Effector CD8-positive, alpha-beta T cell (primary cell): ENCODE measurements at regions not wholly inside any gene's neighbourhood (a gene's known extent, or its start where the extent isn't known, plus 50 kb on each side); places are given as distances from the start of the nearest gene placed in this dataset.

Experiments
- DNase-seq: peaks from one replicate; lab custom pipeline; 2025; lab: John Stamatoyannopoulos, UW

DNA sequence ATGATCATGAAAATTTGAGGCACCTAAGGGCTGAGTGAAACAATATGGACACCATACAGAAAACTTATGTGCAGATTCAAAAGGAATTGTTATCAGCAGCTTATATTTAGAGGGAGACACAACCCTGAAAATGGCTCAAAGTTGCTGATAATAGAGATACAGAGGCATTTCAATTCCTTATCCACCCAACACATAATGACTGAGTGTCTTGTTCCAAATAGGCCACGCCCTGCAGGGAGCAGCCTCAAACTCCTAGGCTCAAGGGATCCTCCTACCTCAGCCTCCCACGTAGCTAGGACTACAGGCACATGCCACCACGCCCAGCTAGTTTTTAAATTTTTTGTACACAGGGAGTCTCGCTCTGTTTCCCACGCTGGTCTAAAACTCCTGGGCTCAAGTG is 79.0 kb downstream of the LBH start:
- DNase-seq, result no peak

DNA sequence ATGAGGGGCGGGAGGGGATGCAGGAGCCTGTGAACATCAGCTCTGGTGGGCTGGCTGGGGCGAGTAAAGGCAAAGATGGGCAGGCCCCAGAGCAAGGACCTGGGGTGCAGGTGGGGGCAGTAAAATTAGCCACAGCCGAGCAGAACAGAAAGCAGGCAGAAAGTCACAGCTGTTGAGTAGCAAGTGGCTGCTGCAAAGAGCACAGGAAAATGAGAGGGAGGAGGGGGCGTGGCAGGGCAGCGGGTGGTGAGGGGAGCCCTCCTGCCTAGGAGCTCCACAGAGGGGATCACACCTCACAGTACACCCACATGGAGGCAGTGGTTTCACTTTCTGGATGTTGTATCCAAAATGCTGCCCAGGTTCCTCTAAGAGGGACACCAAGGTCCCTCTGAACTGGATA is 79.6 kb downstream of the LBH start:
- no peak for DNase-seq

DNA sequence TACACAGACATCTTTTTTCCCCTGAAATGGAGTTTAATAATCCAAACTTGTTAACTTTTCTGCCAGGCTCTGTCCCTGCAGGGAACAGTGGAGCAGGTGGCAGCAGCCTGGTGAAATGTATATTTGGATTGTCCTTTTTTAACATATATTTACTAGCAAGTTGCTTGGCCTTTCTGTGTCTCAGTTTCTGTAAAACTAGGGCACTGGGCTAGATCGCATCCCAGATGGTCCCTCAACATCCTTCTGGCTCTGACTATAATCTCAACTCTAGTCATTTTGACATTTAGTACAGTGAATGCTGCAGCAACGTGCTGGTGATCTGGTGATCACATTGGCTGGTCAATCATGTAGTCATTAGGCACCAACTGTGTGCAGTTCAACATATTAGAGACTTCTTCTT is 80.4 kb downstream of the LBH start:
- DNase-seq, result no peak

DNA sequence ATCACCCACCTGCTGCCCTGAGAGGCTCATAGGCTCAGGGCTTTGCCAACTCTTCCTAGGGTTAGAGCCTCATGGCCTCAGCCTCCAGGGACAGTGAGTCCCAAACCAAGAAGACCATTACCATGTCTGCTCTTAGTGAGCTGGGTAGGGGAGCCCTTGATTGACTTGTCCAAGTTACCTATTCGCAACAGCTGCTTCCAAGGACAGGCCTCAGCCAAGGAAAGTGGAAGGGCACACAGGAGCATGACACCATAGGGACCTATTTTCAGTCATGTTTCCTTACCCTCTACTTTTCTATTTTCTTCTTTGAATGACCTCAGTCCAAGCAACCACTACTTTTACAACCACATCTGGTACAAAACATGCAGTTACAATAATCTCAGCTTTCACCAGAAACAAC is 81.6 kb downstream of the LBH start:
- no peak for DNase-seq

DNA sequence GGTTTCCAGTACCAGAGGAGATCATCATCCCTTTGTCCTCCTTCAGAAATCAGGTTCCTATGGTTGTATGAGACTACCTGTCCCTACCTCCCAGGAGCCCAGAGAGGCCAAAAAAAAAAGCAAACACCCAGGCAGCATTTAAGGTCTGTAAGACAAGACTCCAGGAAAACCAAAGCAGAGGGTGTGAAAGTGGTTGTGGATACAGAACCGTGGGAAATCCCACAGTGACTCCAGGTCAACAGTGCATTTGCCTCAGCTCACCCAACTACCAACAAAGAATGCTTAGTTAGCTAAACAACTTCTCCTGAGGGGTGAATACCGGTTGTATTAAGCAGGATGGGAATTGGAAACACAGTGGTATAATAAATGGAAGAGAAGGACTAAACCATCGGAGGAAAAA is 83.6 kb downstream of the LBH start:
- no peak for DNase-seq

DNA sequence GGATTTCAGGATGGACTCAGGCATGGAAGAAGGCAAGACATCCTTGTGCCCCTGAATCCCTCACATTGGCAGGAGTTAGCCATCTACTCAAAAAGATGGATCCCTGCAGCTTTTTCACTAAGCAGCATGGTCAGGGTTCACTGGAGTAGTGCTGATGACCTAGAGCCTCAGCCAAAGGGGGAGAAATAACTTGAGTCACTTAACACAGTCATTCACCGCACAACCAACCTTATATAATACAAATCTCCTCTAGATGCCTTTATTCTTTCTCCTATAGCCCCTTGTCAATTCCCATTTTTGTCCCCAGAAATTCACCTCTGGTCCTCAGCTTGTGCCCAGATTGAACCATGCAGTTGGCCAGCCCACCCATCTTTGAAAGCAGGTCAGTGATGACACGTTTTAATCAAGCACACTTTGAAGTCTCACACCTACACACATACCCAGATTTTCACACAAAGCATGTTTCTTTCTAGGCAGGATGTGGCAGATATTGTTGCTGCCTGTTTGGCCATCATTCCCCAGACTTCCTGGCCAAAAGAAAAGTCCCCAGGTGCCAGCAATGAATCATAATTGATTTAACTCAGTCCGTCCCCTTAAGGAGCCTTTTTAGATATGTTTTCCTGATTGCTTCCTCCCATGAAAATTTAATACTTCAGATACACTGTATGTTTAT is 84.2 kb downstream of the LBH start:
- no peak for DNase-seq

DNA sequence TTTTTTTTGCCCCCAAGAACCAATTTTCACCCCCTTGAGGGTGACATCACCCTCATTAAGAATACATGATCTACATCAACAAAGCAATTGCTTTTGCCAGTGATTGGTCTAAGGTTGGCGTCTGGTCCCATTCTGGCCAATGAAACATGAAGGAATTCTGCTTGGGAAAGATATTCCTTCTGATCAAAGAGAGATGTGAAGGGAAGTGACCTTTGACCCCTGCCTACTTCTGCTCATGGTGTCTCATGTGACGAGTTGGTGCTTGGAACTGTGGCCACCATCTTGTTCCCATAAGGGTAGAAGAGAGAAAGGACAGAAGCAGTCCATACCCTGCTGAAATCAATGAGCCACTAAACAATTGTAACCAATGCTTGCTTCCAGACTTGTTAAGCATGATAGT is 85.1 kb downstream of the LBH start:
- no peak for DNase-seq

DNA sequence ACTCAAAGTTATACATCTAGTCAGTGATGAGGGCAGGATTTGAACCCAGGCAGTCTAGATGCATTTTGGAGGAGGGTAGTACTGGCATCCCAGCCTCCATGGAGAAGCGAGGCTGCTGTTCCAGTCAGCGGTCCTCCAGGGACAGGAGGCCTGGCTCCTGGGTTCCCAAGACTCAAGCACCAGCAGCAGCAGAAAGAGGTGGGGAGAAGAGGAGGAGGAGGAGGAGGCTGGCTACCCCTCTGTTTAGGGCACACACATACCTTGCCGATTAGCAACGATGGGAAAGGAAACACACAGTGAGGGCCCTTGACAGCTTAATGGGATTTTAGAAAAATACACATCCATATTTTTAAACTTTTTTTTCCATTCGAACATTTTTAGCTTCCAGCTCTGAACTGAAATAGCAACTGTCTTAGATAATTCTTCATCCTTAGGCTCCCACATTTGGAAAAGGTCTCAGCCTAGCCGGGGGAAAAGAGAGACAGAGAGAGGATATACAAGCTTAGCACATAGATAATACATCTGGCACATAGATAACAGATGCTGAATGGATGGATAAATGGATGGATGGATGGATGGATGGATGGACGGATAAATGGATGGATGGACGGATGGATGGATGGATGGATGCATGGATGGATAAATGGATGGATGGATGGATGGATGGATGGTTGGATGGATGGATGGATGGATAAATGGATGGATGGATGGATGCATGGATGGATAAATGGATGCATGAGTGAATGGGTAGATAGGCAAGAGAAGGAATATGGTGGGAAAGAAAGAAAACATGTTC is 87.9 kb downstream of the LBH start:
- DNase-seq, result no peak

DNA sequence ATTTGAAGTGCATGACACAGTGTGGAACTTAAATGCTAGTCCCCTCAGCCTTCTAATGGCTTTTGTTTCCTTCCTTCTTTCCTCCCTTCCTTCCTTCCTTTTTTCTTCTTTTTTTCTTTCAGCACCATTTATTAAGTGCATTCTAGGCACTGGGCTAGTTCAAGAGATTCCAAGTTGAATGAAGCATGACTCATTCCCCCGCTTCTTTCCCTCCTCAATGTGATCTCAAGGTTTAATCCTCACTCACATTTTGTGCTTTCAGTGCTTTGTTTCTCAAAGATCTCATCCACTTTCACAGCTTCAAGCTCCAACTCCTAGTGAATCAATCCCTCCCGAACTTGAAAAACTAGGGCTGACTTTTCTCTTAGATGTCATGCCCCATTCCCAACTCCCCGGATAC is 90.1 kb downstream of the LBH start:
- DNase-seq, result no peak

DNA sequence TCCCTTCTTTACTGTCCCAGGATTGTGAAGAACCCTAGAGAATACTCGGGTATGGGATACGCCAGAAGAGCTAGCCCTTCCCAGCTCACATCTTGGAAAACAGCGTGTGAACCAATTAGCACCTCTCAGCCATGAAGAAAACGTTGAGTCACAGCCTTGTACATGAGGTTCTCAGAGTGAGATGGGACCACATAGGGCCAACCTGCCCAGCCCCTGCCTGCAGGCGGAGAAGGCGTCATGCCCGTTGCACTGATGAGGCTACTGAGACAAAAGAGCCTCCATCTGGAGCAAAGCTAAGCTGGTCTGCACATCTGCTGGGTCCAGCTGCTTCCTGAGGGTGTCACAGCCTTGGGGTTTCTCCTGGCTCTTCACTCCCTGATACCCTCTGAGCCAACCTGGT is 92.2 kb downstream of the LBH start:
- no peak for DNase-seq

DNA sequence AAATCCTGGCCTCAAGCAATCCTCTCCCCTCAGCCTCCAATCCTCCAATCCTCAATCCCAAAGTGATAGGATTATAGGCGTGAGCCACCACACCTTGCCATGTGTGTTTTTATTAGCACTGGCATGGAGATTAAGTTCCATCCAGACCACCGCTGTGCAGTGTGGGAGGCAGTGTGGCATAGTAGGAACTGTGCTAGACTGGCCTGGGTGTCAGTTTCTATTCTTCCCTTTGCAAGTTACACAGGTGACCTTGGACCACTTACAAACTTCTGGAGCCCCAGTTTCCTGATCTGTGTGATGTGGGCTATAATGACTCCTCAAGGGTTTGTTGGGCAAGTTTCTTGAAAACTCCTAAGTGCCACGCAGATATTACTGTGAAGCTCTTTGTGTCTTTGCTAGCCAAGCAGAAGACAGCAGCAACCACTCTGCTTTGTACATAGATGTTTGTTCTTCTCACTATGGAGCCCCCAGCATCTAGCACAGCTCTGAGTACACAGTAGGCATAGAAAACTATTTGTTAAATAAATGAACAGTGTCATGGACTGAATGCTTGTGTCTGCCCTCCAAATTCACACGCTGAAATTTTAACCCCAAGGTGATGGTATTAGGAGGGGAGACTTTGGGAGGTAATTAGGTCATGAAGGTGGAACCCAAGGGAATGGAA is 93.0 kb downstream of the LBH start:
- no peak for DNase-seq

DNA sequence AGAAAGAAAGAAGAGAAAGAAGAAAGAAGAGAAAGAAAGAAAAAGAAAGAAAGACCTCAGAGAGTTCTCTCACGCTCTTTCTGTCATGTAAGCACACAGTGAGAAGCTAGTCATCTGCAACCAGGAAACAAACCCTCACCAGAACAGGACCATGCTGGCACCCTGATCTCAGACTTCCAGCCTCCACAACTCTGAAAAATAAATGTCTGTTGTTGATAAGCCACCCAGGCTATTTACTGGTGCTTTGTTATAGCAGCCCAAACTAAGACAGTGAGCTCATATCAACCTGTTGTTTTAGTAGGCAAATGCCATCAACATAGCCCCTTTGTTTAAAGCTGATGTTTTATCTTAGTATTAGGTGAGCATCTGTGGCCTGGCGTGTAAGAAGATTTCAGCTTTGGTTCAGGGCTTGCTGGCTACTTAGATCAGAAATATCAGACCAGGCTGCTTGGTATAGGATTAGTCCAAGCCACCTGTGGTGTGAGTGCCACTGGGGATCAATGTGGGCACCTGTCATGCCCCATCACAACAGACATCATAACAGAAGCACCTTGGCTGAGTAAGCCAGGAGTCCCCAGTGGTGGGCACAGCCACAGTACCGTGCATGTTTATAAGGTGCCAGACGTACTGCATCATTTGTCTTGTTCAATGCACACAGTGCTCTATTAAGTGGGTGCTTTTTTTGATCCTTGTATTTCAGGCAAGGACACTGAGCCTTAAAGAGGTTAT is 94.4 kb downstream of the LBH start:
- DNase-seq, result no peak

DNA sequence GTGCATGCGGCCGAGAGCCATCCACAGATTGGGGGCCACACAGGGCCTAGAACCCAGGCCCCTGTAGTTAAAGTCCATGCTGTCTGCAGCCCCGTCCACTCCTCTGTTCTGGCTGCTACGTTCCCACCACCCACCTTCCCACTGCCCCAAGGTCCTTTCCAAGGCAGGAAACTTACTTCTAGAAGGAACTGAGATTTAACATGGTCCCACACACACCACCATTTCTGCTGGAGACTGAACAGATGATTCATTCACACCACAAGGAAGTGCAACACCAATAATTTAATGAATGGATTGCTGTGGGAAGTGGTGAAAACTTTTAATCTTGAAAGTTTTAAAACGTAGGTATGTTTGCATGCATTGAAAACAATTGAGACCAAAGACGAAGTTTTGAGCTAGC is 95.2 kb downstream of the LBH start:
- no peak for DNase-seq

DNA sequence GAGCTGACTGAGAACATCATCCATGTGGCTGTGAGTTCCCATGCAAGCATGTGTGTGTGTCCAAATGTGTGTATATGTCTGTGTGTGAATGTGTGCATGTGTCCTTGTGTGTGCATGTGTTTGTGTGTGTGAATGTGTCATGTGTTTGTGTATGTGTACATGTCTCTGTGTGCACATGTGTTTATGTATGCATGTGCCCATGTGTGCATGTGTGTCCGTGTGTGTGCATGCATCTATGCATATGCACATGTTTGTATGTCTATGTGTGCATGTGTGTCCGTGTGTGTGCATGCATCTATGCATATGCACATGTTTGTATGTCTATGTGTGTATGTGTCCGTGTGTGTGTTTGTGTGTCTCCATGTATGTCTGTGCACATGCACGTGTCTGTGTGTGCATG is 99.7 kb downstream of the LBH start:
- no peak for DNase-seq

DNA sequence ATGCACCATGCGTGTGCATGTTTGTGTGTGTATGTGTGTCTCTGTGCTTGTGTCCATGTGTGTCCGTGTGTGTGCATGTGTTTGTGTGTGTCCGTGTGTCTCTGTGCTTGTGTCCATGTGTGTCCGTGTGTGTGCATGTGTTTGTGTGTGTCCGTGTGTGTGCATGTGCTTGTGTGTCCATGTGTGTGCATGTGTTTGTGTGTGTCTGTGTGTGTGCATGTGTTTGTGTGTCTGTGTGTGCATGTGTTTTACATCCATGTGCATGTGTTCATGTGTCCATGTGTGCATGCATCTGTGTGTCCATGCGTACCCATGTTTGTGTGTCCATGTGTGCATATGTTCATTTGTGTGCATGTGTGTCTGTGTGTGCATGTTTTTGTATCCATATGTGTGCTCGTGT is 100.5 kb downstream of the LBH start:
- no peak for DNase-seq

DNA sequence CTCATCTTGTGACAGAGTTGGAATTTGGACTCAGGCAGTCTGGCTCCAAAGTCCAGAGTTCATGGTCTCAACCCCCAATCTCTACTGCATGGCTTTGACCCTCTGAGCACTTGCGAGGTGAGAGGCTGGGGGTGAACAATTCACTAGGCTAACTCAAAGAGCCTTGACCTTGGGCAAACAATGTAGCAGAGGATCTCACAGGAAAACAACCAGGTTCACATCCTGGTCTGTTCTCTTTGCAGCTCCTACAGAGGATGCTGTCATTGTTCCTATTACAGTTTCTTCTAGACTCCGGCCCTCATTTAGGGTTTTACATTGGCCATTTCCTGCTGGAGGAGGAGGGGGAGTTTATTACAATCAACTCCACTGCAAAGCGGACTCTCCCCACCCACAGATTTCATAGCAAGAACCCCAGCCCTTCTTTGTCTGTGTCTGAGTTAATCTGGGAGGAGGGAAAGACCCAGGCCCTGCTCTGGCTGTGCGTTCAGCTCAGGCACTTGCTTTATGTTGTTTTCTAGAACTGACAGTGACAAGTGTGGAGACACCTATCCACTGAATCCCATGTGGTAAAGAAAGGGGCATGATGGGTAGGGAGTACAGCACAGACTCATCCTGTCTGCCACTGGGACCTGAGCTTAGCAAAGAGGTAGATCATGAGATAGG is 101.6 kb downstream of the LBH start:
- DNase-seq, result no peak

DNA sequence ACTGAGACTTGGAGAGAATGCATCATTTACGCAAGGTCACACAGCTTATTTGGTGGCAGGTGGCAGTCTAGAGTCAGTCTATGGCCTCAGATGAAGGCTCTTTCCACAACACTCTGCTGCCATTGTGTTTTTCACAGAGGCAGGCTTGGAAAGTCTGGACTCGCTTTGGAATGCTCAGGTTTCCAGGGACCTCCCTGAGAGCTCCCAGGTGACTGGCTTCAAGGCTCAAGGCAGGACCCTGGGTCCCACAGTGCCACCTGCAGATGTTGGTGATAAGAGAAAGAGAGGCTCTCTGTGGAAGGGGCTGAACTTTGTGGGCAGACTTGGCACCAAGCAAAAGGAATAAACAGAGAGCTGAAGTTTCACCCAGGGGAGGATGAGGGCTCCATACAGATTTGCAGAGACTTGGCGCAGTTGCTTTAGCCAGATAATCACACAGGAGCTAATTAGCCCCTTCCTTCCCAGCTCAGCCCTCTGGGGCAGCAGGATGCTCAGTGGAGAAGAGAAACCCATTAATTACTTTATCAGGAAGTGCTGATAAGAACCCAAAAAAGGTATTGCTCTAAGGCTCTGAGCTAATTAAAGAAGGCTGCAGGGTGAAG is 103.5 kb downstream of the LBH start:
- DNase-seq, result no peak

DNA sequence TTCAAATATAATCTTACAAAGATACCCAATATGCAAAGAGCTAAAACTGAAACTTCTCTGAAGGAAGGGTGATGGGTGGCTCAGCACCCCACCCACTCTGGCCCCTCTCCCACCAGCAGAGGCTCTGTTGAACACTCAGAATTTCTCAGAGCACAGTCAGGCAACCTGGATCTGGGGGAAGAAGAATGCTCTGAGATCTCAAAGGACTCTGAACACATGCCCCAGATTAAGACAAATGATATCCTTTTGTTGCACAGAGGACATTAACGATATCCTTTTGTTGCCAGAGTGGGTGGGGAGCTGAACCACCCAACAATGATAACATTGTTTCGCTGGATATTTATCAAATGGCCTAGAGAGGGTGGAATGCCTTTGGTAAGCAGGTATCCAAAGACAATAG is 104.8 kb downstream of the LBH start:
- no peak for DNase-seq

DNA sequence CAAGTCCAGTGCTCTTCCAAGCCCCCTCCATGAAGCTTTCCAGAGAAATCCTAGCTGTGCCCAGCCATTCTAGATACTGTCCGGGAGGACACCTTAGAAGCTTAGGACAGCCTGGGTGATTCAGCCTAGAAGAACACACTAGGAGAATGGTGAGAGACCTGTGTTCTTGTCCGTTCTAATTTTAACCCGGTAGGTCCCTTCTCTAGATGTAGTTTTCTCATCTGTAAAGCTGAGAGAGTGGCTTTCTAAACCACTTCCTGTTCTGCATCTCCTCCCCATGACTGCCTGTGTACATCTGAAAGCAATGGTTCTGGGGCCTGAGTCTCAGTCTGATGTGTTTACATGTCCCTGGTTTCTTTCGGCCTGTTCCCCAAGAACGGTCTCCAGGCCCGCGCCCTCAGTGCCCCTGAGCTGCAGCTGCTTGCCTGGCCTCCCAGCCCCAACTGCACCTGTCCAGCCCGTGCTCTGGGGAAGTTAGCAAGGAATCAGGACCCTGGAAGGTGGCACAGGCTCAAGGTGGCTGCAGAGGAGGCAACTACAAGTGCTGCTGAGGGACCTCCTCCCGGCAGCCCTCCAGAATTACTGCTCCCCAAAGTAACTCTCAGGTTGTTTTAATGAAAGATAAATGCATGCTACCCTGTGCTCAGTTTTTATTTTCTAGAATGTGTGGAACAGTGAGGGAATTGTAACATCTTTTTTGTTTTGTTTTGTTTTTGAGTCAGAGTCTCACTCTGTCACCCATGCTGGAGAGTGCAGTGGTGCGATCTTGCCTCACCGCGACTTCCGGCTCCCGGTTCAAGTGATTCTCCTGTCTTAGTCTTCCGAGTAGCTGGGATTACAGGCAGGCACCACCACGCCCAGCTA is 105.9 kb downstream of the LBH start:
- no peak for DNase-seq

DNA sequence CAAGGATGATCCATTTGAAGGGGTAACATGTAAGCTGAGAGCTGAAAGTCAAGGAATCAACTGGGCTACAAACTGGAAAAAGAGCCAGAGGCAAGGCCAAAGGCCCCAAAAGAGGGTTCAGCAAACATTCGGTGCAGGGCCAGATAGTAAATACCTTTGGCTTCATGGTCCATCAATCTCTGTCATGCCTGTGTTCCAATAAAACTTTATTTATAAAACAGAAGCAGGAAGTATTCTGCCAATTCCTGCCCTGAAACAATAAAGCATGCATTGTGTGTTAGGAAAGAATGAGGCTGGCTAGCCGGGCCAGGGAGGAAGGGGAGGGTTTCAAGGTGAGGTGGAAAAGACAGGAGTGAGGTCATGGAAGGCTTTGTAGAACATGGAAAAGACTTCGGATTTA is 107.1 kb downstream of the LBH start:
- no peak for DNase-seq

DNA sequence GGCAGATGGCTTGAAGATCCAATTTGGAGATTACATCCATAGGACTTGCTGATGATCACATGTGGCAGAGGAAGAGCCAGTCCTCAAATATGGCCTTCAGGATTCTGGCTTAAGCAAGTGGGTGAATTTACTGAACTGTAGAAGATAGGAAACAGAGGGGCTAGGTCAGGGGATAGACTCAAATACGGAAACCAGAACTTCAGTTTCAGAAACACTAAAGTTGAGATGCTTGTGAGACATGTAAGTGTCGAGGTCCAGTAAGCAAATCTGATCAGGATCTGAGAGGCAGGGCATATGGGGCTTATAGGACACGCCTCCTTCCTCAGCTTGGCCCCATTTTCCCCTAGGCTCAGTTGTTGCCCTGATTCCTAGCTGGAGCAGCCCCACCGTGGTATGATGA is 107.7 kb downstream of the LBH start:
- DNase-seq, result no peak
